ENCODE measurements at regions not wholly inside any gene's neighbourhood (a gene's known extent, or its start where the extent isn't known, plus 50 kb on each side); places are given as distances from the start of the nearest gene placed in this dataset.
"Not testable (repeated sequence)": the region's sequence is repeated elsewhere in the genome, so short reads cannot be mapped to it uniquely, and the experiment has no call there.

DNA sequence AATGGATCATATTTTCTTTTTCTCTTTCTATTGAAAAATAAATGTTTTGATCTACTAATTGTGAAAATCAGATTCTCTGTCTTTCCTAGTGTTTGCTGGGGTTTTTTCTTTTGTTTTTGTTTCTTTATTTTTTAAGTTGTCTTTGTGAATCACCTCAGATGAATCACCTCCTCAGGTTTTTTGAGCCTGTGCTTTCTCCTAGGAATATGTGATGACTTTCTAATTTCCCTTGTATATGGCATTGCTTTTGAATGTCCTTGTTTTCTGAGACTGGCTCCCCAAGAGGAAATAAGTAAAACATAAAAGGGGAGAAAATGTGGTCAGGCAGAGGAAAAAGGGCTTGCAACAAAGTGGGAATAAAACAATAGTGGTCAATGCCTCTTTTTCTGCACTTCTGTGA lies 750.0 kb downstream of the ZPLD1 start:
- DNase-seq = no peak

DNA sequence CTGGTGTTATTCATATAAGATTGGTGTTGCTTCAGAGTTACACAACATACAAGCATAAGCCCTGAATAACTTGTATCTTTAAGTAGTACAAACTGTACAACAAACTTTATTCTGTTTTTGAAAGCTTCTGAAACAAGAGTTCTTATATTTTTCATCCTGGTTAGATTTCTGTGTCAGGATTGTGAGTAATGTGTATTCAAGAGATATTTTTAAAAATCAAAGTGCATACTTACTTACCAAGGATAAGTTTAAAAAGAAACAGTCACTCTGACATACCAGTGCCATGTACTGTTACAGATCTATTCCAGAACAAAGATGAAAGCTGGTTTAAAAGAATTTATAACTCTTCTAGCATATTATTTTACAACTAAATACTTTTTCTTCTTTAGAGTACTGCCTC lies 755.1 kb downstream of the ZPLD1 start:
- no peak for DNase-seq

DNA sequence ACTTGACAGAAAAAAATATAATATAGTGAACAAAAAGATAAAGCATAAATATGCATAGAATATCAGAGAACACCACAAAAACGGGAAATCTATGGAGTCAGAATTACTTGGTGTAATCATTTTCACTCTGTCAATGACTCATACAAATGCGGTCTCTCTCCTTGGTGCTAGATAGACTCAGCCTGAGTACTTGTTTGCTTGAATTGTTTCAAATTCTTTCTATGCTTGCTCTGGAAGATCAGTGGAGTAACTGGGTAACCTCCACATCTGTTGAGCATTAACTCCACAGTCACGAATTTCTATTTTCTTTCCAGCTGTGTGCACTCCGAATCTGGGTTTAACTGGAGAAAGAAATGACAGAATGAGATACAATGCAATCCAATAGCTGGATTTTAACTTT lies 760.4 kb downstream of the ZPLD1 start:
- peak; percentile 16 for DNase-seq

DNA sequence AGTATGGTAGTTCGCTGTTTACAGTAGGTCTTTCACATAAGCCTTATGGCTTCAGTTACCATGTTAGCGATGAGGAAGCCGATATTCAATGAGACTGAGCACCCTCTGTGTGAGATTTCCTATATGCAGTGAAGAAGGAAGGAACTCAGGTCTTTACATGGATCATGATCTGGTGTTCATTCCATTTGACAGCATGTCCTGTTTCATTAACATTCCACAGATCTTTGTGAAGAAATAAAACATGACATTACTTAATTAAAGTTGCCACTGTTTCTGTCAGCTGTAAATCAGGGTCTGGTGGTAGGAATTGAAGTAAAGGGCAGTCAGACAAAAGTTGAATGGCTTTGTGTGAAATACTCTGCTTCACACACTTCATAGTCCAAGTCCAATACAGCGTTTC lies 768.6 kb downstream of the ZPLD1 start:
- no peak for DNase-seq

DNA sequence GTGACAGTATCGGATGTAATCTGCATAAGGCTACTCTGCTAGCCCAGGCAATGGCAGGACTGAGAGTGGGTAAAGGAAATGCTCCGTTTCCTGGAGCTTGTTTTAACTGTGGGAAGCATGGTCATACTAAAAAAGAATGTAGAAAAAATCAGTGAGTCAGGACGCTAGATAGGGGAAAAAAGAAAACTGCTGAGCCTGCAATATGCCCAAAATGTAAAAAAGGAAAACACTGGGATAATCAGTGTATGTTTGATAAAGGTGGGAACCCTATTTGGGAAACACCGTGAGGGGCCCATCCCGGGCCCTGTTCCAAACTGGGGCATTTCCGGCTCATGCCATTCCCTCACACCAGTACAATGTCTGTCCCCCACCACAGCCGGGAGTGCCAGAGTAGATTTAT lies 775.8 kb downstream of the ZPLD1 start:
- DNase-seq = no peak

- no peak for DNase-seq
Observed at GRCh38 chr3:103218146-103218545, 783.3 kb downstream of the ZPLD1 start.

DNA sequence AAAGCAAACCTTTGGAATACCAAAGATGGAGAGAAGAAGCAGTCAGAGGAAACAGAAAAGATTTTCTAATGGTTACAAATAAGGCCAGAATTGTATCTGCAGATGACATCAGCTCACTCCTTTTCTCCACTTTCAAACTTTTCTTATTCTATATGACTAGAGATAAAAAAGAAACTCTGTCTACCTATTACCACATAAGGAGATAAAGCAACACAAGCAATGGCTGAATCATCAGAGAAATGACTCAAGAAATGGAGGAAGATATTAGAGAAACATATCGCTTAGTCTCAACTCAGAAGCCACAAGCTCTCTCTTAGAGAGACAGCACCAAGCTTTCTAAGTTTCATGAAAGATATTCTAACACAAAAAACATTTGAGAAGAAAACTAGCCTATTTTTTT lies 784.0 kb downstream of the ZPLD1 start:
- DNase-seq = no peak

DNA sequence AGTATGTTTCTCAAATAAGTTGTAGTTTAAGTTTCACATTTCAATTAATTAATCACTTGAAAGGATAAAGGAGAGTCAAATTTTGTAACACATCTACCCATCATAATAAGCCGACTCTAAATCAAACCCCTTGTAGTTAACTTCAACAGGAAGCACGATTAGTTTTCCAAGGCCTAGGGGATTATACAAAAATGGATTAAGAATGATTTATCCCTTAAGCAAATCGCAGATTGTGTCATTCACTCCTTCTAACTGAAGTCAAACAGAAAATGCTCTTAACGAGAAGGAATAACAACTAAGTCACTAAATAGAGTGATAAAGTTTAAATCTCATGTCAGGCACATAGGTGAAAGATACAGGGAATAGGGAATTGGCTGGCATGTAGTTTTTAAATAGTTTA lies 792.8 kb downstream of the ZPLD1 start:
- no peak for DNase-seq

GRCh38 chr3:103247459-103247858 lies 812.6 kb downstream of the ZPLD1 start:
- DNase-seq = no peak

DNA sequence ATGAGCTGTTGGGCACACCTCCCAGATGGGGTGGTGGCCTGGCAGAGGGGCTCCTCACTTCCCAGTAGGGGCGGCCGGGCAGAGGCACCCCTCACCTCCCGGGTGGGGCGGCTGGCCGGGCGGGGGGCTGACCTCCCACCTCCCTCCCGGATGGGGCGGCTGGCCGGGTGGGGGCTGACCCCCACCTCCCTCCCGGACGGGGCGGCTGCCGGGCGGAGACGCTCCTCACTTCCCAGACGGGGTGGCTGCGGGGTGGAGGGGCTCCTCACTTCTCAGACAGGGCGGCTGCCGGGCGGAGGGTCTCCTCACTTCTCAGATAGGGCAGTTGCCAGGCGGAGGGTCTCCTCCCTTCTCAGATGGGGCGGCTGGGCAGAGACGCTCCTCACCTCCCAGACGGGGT lies 820.0 kb downstream of the ZPLD1 start:
- DNase-seq = not testable (repeated sequence)

DNA sequence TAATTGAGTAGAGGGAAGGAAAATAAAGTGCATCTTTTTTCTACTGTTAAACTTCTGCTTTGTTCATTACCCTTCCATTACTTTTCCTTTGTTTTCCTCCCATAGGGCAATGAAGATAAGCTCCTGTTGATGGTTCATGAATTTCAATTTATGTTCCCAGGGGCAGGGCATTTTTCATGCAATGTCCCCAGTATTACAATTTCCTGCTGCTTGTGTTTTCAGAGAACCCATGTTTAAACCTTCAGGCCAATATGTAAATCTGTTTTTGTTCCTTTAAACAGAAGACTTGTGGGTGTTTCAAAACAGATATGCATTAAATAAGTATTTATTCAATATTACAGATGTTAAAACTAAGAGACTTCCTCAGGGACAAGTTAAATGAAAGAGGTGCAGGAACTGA lies 834.5 kb downstream of the ZPLD1 start:
- no peak for DNase-seq

GRCh38 chr3:103271575-103271974 lies 836.8 kb downstream of the ZPLD1 start:
- DNase-seq = no peak

DNA sequence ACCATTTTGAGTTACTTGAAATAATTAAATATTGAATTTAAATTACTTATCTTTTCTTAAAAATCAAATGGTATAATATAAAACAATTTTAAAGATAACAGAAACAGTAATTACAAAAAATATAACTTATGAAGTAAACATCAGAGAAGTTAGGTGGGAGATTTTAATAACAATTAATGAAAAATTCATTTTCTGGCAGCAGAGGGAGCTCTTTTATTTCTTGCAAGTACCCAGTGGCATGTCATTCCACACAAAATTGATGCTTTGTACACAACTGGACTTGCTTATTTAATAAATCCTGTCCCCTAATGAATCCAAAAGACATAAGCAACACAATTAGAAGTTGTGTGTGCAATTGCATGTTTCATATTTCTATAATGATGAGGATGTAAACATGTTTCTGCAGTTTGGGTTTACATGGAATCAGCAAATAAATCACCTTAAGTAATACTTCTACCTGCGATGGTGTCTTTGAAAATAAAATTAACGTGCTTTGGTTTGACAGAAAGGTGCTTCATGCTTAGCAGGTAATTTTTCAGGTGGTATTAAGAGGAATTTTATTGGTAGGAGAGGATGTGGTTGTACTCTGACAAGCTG lies 861.3 kb downstream of the ZPLD1 start:
- peak; percentile 44 for DNase-seq

DNA sequence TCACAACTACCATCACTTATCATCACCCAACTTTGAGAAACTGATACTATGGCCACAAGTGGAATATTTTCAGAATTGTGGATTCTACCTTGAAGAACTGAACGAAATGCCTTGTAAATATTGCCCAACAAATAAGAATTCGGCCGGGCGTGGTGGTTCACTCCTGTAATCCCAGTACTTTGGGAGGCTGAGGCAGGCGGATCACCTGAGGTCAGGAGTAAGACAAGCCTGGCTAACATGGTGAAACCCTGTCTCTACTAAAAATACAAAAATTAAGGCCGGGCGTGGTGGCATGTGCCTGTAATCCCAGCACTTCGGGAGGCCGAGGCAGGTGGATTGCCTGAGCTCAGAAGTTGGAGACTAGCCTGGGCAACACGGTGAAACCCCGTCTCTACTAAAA lies 862.7 kb downstream of the ZPLD1 start:
- not testable (repeated sequence) for DNase-seq

GRCh38 chr3:103306104-103306503 lies 871.3 kb downstream of the ZPLD1 start:
- DNase-seq = no peak

DNA sequence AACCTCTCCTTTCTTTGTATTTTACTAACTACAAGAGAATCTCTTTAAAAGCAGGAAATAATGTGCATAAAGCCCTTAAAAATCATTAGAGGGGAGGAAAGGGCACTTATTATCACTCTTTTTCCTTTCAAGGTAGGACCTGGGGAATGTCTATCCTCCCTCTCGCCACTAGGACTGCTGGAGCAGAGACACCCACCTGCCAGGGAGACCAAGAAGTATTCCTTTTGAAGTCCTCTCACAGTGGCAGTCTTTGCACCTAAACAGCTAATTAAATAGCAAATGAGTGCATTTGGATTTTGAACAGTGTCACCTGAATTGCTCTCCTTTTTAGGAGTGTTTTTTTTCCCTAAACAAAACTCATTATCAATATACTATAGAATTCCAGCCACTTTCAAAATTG lies 874.1 kb downstream of the ZPLD1 start:
- no peak for DNase-seq

GRCh38 chr3:103319912-103320311 lies 885.1 kb downstream of the ZPLD1 start:
- DNase-seq = no peak

DNA sequence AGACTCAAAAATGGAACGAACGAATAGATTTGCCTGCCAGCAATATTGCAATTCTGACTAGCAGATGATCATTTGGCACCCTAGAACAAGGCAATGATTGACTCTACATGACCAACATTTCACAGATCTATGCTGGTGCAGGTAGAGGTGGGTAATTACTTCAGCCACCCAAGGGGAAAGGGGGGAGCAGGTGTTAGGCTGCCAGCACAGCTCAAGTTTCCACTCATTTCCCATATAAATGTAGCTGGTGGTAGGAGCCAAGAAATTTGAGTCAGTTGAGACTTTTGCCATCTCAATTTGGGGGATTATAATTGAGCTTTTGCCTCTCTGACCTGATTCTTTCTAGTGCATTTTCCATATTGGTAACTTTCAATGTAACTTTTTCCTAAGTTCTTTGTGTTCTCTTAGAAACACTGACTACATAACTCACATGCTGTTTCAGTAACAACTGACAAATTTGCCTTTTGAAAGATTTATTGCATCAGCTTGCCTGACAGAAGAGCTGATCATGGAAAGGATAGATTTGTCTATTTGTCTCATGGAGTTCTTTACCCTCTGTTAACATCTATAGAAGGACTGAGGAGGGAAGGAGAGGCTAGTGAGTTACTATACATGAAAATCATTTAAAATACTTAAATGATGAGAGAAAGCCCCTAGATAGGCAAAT lies 902.5 kb downstream of the ZPLD1 start:
- DNase-seq = no peak

DNA sequence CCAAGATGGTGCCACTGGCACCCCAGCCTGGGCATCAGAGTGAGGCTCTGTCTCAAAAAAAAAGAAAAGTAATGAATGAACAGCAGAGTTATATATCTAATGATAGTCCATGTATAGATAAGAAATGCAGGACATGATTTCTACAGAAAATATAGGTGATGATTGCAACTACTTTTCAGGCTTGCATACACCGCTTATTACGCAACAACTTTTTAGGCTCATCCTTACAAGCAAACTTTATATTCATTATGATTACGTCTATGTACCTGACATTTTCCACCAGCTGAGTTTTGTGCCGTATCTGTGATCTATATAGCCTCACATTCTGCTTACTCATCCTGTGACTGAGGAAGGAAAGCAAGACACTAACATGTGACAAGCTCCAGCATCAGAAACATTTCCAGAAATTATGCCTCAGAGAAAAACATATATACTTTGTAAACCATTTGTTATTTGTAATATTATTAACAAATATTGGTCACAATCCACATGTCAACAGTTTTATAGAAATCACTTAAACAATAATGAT lies 906.3 kb downstream of the ZPLD1 start:
- no peak for DNase-seq

GRCh38 chr3:103342205-103342731 lies 907.5 kb downstream of the ZPLD1 start:
- no peak for DNase-seq

DNA sequence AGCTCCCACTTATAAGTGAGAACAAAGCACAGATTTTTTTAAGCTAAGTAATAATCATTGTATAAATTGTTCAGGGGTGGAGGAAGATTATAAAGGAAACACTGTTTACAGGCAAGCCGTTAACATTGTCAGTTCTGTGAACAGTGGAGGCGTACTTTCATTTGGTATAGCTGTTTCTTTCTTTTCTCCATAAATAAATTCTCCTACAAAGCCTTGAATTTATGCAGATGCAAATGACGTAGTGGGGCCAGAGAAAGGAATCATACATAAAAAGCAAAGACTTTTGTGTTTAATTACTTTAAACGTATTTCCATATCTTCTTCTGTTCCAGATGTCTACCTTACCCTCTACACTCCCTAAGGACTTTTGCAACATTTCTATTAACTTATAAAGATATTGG lies 914.9 kb downstream of the ZPLD1 start:
- DNase-seq = no peak

- DNase-seq = no peak
Observed at GRCh38 chr3:103365467-103365866, 930.7 kb downstream of the ZPLD1 start.

DNA sequence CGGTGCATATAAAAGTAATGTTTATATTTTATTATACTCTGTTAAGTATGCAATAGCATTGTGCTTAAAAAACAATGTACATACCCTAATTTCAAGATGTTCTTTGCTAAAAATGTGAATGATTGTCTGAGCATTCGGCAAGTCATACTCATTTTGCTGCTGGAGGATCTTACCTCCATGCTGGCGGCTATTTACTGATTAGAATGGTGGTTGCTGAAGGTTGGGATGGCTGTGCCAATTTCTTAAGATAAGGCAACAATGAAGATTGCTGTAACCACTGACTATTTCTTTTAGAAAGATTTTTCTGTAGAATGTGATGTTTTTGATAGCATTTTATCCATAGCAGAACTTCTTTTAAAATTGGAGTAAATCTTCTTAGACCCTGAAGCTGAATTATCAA lies 932.7 kb downstream of the ZPLD1 start:
- DNase-seq = no peak

- no peak for DNase-seq
Observed at GRCh38 chr3:103371411-103371810, 936.6 kb downstream of the ZPLD1 start.
